NCI-H345 (cell line): ENCODE measurements at regions not wholly inside any gene's neighbourhood (a gene's known extent, or its start where the extent isn't known, plus 50 kb on each side); places are given as distances from the start of the nearest gene placed in this dataset.

Experiments used
- DNase-seq: peaks from one replicate; lab custom pipeline; 2025; lab: John Stamatoyannopoulos, UW

DNA sequence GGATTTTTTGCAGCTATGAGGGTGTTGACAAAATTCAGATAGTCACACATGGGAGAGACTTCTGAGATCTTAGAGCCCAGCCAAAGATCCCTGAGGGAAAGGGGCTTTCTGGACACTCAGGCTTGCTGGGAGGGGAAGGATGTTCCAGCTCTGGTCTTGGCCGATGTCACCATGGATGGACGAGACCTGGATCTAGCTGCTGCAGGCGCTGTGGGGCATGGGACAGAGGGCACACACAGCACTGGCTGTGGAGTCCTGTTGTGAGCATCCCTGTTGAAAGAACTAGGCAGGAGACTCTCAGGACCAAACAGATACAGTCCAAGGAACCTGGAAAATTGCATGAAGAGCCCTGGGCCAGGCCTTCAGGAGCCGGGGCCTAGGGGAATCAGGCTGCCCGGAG lies 80.1 kb upstream of the SDK2 start:
- no peak for DNase-seq

- no peak for DNase-seq
Measured at GRCh38 chr17:73724990-73725389, 80.7 kb upstream of the SDK2 start.

GRCh38 chr17:73725794-73726515 lies 81.7 kb upstream of the SDK2 start:
- DNase-seq: no peak

DNA sequence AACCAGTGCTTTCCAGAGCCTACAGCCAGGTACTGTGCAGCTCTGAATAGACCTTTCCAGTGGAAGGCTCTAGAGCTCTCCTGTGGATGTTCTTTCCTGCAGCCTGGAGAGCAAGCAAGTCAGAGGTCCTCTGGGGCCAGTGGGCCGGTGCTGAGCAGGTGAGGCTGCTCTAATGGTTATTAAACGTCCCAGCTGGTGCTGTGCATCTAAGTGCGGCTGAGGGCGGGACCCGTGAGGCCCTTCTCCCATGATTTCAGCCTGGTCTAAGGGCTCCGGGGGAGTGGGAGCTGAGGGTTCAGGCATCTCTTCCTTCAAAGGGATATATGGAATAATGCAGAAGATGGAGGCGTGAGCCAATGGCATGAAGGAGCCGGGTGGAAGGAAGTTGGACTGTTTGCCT lies 83.7 kb upstream of the SDK2 start:
- DNase-seq: no peak

GRCh38 chr17:73729101-73729500 lies 84.9 kb upstream of the SDK2 start:
- no peak for DNase-seq

- no peak for DNase-seq
Measured at GRCh38 chr17:73731733-73732132, 87.5 kb upstream of the SDK2 start.

- DNase-seq: no peak
Measured at GRCh38 chr17:73733517-73733916, 89.3 kb upstream of the SDK2 start.

DNA sequence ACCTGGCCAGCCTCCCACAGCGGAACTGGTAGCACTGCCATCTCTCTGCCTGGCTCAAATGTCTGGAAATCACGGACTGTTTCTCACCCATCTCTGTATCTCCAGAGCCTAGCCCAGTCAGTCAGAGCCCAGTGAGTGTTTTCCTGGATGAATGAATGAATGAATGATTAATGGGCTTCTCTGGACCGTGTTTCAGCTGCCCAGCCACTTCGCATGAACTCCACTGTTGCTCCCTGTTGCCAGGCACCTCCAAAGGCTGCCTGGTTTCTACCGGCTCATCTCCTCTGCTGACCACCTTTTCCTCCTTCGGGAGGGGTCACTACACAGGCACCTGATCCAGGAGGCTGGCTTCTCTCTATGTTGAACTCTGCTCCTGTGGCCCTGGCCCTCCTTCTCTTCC lies 91.0 kb upstream of the SDK2 start:
- DNase-seq: no peak

GRCh38 chr17:73738751-73739575 lies 94.7 kb upstream of the SDK2 start:
- no peak for DNase-seq

GRCh38 chr17:73740370-73740769 lies 96.1 kb upstream of the SDK2 start:
- no peak for DNase-seq

- DNase-seq: no peak
Measured at GRCh38 chr17:73742948-73743381, 98.7 kb upstream of the SDK2 start.

DNA sequence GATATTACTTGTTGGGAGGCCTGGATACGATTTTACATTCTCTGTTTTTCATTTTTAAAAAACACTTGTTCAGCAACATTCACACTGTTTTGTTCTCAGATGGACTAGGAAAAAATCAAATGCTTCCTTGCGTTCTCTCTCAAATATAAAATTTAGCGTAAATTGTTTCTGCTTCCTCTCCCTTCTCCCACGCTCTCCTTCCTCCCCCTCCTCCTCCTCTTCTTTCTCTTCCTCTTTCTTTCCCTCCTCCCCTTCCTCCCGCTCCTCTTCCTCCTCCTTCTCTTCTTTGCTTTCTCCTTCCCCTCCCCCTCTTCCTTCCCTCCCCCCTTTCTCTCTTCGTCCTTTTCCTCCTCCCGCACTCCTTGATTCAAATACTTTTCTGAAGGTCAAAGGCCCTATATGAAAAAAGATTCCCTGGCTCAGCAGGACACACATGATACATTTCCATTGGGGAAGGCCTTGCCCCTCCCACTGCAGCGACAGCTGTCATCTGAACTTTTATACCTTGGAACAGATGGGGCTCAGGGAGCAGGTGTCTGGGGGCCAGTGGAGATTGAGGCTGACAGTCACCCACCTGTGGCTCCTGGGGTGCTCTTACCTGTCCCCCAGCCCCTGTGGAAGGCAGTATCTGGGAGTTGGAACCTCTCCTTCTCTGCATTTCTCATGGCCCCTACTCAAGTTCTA lies 99.4 kb upstream of the SDK2 start:
- peak; percentile 29 for DNase-seq

DNA sequence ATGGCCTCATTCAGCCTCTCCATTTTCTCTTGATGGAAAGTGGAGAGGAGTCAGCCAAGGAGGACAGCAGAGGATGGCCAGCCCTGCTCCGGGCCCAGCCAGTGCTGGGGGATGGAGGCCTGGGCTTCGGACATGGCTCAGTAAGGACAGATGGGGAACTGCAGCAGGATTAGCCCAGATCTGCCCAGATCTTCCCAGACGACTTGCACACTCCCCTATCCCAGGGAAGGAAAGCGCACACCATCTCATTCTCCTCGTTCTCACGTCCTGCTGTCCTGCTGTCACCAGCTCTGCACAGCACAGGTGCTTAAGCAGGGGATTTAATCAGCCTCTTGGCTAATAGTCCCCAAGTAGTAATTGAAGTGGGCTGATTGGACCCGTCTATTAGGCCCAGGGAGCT lies 100.2 kb upstream of the SDK2 start:
- DNase-seq: no peak

DNA sequence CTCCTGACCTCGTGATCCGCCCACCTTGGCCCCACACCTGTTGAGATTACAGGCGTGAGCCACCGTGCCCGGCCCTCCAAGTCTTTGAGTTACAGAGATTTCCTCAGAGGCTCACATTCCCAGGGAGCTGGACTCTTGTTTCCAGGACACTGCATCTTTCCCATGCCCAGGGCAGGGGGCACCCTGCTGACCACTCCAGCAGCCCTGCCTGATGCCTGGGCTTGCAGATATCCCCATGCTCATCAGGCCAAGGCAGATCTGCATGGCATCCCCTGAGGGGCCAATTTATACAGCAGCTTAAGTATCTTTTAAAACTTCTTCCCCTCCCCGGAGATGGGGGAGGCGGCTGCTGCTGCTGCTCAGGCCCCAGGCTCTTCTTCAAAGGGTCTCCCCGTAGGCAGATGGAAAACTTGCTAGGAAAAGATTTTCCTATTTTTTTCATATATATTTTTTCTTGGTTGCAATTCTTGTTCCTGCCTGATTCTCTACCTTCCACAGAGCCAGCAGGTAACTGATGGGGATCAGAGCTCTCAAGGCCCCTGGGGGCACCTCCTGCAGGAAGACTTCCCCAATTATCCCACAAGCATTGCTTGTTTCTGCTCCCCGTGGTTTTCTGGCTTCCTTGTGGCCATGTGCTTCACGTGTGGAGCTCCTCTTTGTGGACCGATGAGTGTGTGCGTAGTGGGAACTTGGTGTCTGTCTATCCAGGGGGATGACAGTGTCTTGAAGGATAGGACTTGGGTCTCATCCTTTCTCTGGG lies 102.2 kb upstream of the SDK2 start:
- peak; percentile 40 for DNase-seq

DNA sequence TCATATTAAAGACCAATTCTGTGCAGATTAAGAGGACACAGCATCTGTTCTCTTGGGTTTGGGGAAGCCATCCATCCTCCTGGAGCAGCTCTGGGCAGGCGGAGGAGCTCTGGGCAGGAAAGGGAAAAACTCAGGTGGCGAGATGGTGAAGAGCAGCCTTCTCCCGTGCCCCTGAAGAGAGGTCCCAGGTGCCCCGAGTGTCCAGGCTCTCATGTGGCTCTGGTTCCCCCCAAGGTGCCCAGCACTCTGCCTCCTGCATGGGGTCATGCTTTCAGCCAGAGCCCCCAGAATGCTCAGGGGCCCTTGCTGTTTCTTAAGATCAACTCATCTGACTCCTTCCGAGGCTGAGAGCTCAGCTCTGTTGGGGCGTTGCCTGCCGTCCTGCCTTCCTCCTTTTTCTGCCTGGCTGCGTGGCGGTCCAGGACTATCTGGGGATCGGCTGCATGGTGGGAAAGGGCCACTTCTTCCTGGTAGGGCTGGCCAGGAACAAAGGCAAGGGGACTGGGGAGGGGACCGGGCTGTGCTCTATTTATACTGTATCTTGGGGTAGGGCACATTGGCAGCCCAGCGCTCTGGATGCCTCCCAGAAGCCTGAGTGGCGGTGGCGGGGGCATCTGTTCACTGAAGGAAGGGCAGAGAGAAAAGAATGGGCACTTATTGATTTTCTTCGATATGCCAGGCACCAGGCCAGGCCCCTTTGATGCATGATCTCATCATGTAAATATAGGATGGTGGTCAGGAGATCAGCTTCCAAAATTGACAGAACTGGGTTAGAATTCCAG lies 103.2 kb upstream of the SDK2 start:
- DNase-seq: peak; percentile 89

DNA sequence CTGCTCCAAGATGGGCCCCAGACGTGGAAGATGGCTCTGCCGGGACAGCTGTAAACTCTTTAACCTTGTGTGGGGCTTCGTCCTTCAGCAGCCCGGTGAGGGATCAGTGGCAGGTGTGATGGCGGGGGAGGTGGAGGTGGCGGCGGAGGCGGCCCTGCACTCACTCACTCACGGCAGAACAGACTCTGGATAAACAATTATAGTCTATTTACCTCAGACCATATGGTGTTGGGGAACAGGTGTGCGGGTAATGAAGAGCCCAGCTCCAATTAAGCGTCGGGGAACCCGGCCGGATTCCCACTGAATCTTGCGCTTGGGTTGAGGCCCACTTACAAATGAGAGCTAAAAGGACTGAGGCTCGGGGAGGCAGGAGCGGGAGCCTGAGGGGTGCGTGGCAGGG lies 104.3 kb upstream of the SDK2 start:
- DNase-seq: peak; percentile 94

DNA sequence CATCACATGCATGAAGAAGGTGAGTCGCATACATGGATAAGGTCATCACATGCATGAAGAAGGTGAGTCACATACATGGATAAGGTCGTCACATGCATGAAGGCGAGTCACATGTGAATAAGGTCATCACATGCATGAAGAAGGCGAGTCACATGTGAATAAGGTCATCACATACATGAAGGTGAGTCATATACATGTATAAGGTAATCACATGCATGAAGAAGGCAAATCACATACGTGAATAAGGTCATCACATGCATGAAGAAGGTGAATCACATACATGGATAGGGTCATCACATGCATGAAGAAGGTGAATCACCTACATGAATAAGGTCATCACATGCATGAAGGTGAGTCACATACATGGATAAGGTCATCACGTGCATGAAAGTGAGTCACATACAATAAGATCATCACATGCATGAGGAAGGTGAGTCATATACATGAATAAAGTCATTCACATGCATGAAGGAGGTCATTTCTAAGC lies 105.1 kb upstream of the SDK2 start:
- DNase-seq: no peak

DNA sequence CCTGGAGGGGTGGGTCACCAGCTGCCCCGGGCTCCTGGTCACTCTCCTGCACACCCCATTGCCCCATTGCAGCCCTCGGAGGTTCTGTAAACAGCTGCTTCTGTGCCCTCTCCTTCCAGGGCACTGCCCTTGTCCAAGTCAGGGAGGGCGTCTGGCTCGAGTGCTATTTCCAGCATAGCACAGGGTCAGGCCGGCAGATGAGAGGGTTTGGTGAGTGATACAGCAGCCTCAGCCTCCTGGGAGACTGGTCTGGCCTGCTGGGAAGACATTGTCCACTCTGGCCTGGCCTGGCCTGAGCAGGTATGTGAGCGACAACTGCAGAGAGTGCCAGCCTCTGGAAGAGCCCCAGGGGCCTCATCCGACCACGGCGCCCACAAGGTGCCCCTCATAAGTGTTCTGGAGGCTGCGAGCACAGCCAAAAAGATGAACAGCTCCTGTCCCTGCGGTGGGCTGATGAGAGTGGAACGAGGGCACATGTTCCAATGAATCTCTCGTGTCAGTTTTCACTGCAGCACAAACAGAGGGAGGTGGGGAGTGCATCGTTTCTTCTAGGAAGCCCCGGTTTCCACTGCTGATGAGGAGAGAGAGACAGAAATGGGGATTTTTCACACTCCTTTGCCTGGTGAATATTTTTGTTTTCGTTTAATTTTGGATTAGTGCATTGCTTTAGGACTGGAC lies 105.8 kb upstream of the SDK2 start:
- DNase-seq: no peak

DNA sequence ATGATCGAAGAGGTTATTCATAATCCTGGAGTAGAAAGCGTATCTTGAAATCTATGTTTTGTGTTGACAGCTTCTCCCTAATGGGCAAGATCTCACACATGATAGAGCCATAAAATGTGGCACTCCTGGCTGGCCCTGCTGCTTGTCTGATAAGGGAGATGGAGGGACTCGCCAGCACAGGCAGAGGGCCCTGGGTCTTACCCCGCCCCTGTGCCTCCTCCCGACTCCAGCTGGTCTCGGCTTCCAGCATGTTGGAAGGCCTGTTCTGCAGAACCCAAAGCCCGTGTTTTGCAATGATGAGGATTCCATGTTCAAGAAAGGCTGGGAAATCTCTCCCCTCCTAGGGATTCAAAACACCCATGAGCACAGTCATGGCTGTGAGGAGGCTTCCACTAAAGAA lies 106.7 kb upstream of the SDK2 start:
- DNase-seq: peak; percentile 18

DNA sequence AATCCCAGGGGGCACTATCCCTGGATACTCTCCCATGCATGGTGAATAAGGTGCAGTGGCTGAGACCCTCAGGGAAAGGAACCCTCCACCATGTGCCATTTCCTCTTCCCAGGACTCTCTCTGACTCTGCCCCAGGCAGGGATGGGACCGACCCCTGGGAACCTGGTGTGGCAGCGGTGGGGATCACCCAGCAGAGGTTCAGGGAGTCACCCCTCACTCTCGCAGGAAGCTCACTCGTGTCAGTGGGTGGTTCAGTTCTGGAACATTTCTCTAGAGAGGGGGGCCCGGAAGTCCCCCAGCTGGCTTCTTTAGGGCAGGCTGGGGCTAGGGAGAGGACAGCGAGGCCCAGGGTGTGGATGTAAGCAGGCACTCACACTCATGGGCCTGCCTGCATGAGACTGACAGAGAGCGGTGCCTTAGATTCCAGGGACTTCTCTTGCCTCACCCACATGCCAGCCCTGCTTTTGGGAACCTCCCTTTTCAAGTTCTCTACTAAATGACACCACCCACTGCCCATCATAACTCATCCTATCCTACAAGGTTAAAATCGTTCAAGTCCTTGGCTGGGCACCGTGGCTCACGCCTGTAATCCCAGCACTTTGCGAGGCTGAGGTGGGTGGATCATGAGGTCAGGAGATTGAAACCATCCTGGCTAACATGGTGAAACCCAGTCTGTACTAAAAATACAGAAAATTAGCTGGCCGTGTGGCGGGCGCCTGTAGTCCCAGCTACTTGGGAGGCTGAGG lies 109.7 kb upstream of the SDK2 start:
- no peak for DNase-seq
